T-cell (primary cell): ENCODE measurements at regions not wholly inside any gene's neighbourhood (a gene's known extent, or its start where the extent isn't known, plus 50 kb on each side); places are given as distances from the start of the nearest gene placed in this dataset.

Source experiments
- ATAC-seq, 4 experiments: fragments of 200-7000 bp in 3 of 4; fragments of 150-1000 bp in 1 of 4; cut with Tn5 transposase; replicated peaks in 1 of 4; 1 replicate in 3 of 4; 2 replicates in 1 of 4; pipeline ENCODE4 v1.10.0; 2021; ENCODE audit warnings: moderate library complexity in 3 of 4, mild to moderate bottlenecking in 2 of 4, moderate number of reproducible peaks in 1 of 4
- CTCF ChIA-PET, 2 donors: fragments of 300-600 bp; sonication (Branson Sonifier 250); formaldehyde crosslinking; loops; one replicate each; lab custom pipeline; 2022; ENCODE audit warnings: antibody characterized with exemption in 2 of 2; lab: Charles Lee
- POLR2A ChIA-PET, 2 donors: fragments of 300-600 bp; sonication (Branson Sonifier 250); formaldehyde crosslinking; loops; one replicate each; lab custom pipeline; 2022; ENCODE audit warnings: antibody characterized with exemption in 2 of 2; lab: Charles Lee
- DNase-seq, 35 experiments: peaks; one replicate each; pipeline versions ENCODE4 v3.0.0 to v3.0.0-alpha.2; 2013 to 2023
- H3K27ac ChIP-seq: one replicate; pipeline ENCODE4 v1.5.1; 2013; ENCODE audit warnings: low read length
- H3K27me3 ChIP-seq, 2 experiments: replicated peaks in 1 of 2; 1 replicate in 1 of 2; 2 replicates in 1 of 2; pipeline versions ENCODE4 v1.6.1 to v1.7.0; 2013; ENCODE audit warnings: low read length in 1 of 2, mixed read lengths in 1 of 2; ENCODE audit not compliant: control insufficient read depth in 2 of 2, insufficient read depth in 2 of 2; ENCODE audit errors: extremely low read depth in 1 of 2
- H3K36me3 ChIP-seq, 2 donors: 1 replicate in 1 of 2; 2 replicates in 1 of 2; pipeline versions ENCODE4 v1.6.1 to v1.7.0; 2013; ENCODE audit warnings: low read length in 1 of 2; ENCODE audit not compliant: control insufficient read depth in 2 of 2, insufficient read depth in 1 of 2; ENCODE audit errors: extremely low read depth in 1 of 2
- H3K4me1 ChIP-seq, 2 experiments: 1 replicate in 1 of 2; 2 replicates in 1 of 2; pipeline versions ENCODE4 v1.6.1 to v1.7.0; 2013; ENCODE audit warnings: low read length in 2 of 2, mixed read lengths in 1 of 2; ENCODE audit not compliant: insufficient read depth in 2 of 2, control insufficient read depth in 1 of 2; ENCODE audit errors: extremely low read depth in 1 of 2
- H3K4me3 ChIP-seq, 2 donors: 1 replicate in 1 of 2; 2 replicates in 1 of 2; pipeline versions ENCODE4 v1.5.1 to v1.7.0; 2013; ENCODE audit warnings: mild to moderate bottlenecking in 2 of 2, low read length in 1 of 2, moderate library complexity in 1 of 2; ENCODE audit not compliant: control insufficient read depth in 1 of 2; ENCODE audit errors: extremely low read depth in 1 of 2
- H3K9me3 ChIP-seq: 2 replicates; pipeline ENCODE4 v1.7.0; 2013
- H3K27ac Mint-ChIP-seq, 2 donors: one replicate each; pipeline ENCODE4 v1.8.0; 2020 to 2021; ENCODE audit warnings: mild to moderate bottlenecking in 2 of 2, mixed read lengths in 2 of 2
- H3K27me3 Mint-ChIP-seq, 2 donors: one replicate each; pipeline ENCODE4 v1.8.0; 2021 to 2022; ENCODE audit warnings: mixed read lengths in 2 of 2
- H3K36me3 Mint-ChIP-seq: one replicate; pipeline ENCODE4 v1.8.0; 2021; ENCODE audit warnings: mixed read lengths
- H3K4me1 Mint-ChIP-seq, 3 donors: one replicate each; pipeline ENCODE4 v1.8.0; 2020 to 2022; ENCODE audit warnings: mixed read lengths in 3 of 3, mild to moderate bottlenecking in 1 of 3
- H3K4me3 Mint-ChIP-seq, 3 donors: one replicate each; pipeline ENCODE4 v1.8.0; 2020 to 2022; ENCODE audit warnings: mild to moderate bottlenecking in 3 of 3, mixed read lengths in 3 of 3, moderate library complexity in 3 of 3
- H3K9me3 Mint-ChIP-seq, 3 donors: one replicate each; pipeline ENCODE4 v1.8.0; 2020 to 2022; ENCODE audit warnings: mixed read lengths in 3 of 3
- whole genome bisulfite sequencing: methylation state at CpG from one replicate; pipeline ENCODE4 v1.1.5; 2013; ENCODE audit warnings: missing lambda C conversion rate; ENCODE audit not compliant: insufficient coverage; 5-methylcytosine and 5-hydroxymethylcytosine counted together

- Histone ChIP-seq H3K9me3 (no peaks in the 10 kb centered on the region), H3K4me3 (no peak overlapping the region), H3K36me3 (no peaks in the 10 kb centered on the region), H3K4me1 (no peaks in the 10 kb centered on the region), H3K27me3 (no peaks in the 10 kb centered on the region), H3K27ac (no peak overlapping the region)
- Mint-ChIP-seq H3K27me3 (peaks cover 3 to 5% of the 10 kb centered on the region in 2 donors), H3K4me3 (no peak overlapping the region), H3K9me3 (peaks cover 4 to 9% (median 5%) of the 10 kb centered on the region in 3 donors), H3K27ac (no peak overlapping the region), H3K4me1 (no peaks in the 10 kb centered on the region), H3K36me3 (no peaks in the 10 kb centered on the region)
- POLR2A ChIA-PET = no interaction called here
- no CpG with 5 or more reads among the region's 2 CpGs for WGBS
- CTCF ChIA-PET = no interaction called here
- ATAC-seq (no peak), DNase-seq (no peak)
Observed at GRCh38 chr10:118195729-118196128, 146.4 kb downstream of the FAM204A start.

GRCh38 chr10:118193642-118194041, 146.9 kb upstream of the RAB11FIP2 start:
- Histone ChIP-seq H3K4me3 (no peak overlapping the region), H3K27me3 (no peaks in the 10 kb centered on the region), H3K4me1 (no peaks in the 10 kb centered on the region), H3K36me3 (no peaks in the 10 kb centered on the region), H3K9me3 (no peaks in the 10 kb centered on the region), H3K27ac (no peak overlapping the region)
- Mint-ChIP-seq H3K27me3 (peaks cover 3 to 5% of the 10 kb centered on the region in 2 donors), H3K9me3 (peaks cover 4 to 5% (median 5%) of the 10 kb centered on the region in 3 donors), H3K27ac (no peak overlapping the region), H3K4me3 (no peak overlapping the region), H3K4me1 (no peaks in the 10 kb centered on the region), H3K36me3 (no peaks in the 10 kb centered on the region)
- no peak for DNase-seq
- ChIA-PET POLR2A (interaction anchor here in 1 of 2 donors (0.5 kb wide), 1 partner anchor 346 kb away, joined by 3 read pairs; no protein-coding TSS in a partner anchor), CTCF (no interaction called here)
- no CpG with 5 or more reads among the region's 4 CpGs for WGBS
- ATAC-seq = no peak

GRCh38 chr10:118181021-118181420, 134.3 kb upstream of the RAB11FIP2 start:
- ChIA-PET POLR2A (no interaction called here), CTCF (no interaction called here)
- Mint-ChIP-seq H3K27me3 (peaks cover 3 to 4% of the 10 kb centered on the region in 2 donors), H3K36me3 (no peaks in the 10 kb centered on the region), H3K4me3 (no peak overlapping the region), H3K4me1 (no peaks in the 10 kb centered on the region), H3K9me3 (peaks cover 0 to 9% (median 4%) of the 10 kb centered on the region in 3 donors), H3K27ac (no peak overlapping the region)
- no peaks in the 10 kb centered on the region for H3K9me3 ChIP-seq
- no CpG with 5 or more reads among the region's 1 CpG for WGBS
- H3K27me3 ChIP-seq = no peaks in the 10 kb centered on the region
- H3K36me3 ChIP-seq = no peaks in the 10 kb centered on the region
- ATAC-seq = no peak
- H3K27ac ChIP-seq = no peak overlapping the region
- H3K4me3 ChIP-seq = no peak overlapping the region
- DNase-seq = no peak
- no peaks in the 10 kb centered on the region for H3K4me1 ChIP-seq

- Mint-ChIP-seq H3K36me3 (no peaks in the 10 kb centered on the region), H3K4me3 (no peak overlapping the region), H3K27me3 (peaks cover 11 to 15% of the 10 kb centered on the region in 2 donors), H3K4me1 (no peaks in the 10 kb centered on the region), H3K27ac (no peak overlapping the region), H3K9me3 (peaks cover 0 to 4% (median 3%) of the 10 kb centered on the region in 3 donors)
- H3K4me1 ChIP-seq = no peaks in the 10 kb centered on the region
- DNase-seq = no peak
- ATAC-seq = no peak
- ChIA-PET POLR2A (no interaction called here), CTCF (no interaction called here)
- no peak overlapping the region for H3K27ac ChIP-seq
- H3K4me3 ChIP-seq = no peak overlapping the region
- WGBS = 80% methylated on average over 1 of the region's 2 CpGs
- H3K27me3 ChIP-seq = no peaks in the 10 kb centered on the region
- H3K9me3 ChIP-seq = no peaks in the 10 kb centered on the region
- no peaks in the 10 kb centered on the region for H3K36me3 ChIP-seq
Observed at GRCh38 chr10:118175148-118175547, 128.4 kb upstream of the RAB11FIP2 start.

- no peak overlapping the region for H3K27ac Mint-ChIP-seq
- Histone ChIP-seq H3K4me1 (no peaks in the 10 kb centered on the region), H3K4me3 (no peak overlapping the region), H3K9me3 (no peaks in the 10 kb centered on the region), H3K27me3 (no peaks in the 10 kb centered on the region), H3K27ac (no peak overlapping the region), H3K36me3 (no peaks in the 10 kb centered on the region)
- CTCF ChIA-PET = no interaction called here
- no peaks in the 10 kb centered on the region for H3K4me1 Mint-ChIP-seq
- no peaks in the 10 kb centered on the region for H3K36me3 Mint-ChIP-seq
- H3K9me3 Mint-ChIP-seq = peaks cover 0 to 3% (median 0%) of the 10 kb centered on the region in 3 donors
- WGBS = no CpG with 5 or more reads among the region's 2 CpGs
- DNase-seq (no peak), ATAC-seq (no peak)
- no peak overlapping the region for H3K4me3 Mint-ChIP-seq
- POLR2A ChIA-PET = no interaction called here
- peaks cover 20 to 22% of the 10 kb centered on the region in 2 donors for H3K27me3 Mint-ChIP-seq
Observed at GRCh38 chr10:118173296-118173695, 126.6 kb upstream of the RAB11FIP2 start.

GRCh38 chr10:118171861-118172260, 125.1 kb upstream of the RAB11FIP2 start:
- ChIA-PET CTCF (no interaction called here), POLR2A (no interaction called here)
- Mint-ChIP-seq H3K4me3 (no peak overlapping the region), H3K27ac (no peak overlapping the region), H3K9me3 (peaks cover 0 to 3% (median 0%) of the 10 kb centered on the region in 3 donors), H3K27me3 (peaks cover 28% of the 10 kb centered on the region in 2 donors), H3K36me3 (no peaks in the 10 kb centered on the region), H3K4me1 (no peaks in the 10 kb centered on the region)
- Histone ChIP-seq H3K36me3 (no peaks in the 10 kb centered on the region), H3K27me3 (peaks cover 0 to 5% of the 10 kb centered on the region in 2 experiments), H3K9me3 (no peaks in the 10 kb centered on the region), H3K27ac (no peak overlapping the region), H3K4me1 (no peaks in the 10 kb centered on the region), H3K4me3 (no peak overlapping the region)
- no peak for DNase-seq
- ATAC-seq = no peak
- WGBS = no CpG with 5 or more reads among the region's 1 CpG
